PC-9 (cell line): ENCODE measurements at regions not wholly inside any gene's neighbourhood (a gene's known extent, or its start where the extent isn't known, plus 50 kb on each side); places are given as distances from the start of the nearest gene placed in this dataset.

Experiments
- BruUV-seq: library from RNA; stranded (reverse); fragments of 400-500 nt; replicated peaks from 2 replicates; lab custom pipeline; 2021; lab: Mats Ljungman, UMichigan
- CTCF ChIA-PET: fragments of 300-600 bp; sonication (Branson Sonifier 250); formaldehyde crosslinking; loops from one replicate; lab custom pipeline; 2022; ENCODE audit warnings: antibody characterized with exemption; lab: Charles Lee
- POLR2A ChIA-PET: fragments of 300-600 bp; sonication (Branson Sonifier 250); formaldehyde crosslinking; loops from one replicate; lab custom pipeline; 2022; ENCODE audit warnings: antibody characterized with exemption; ENCODE audit not compliant: unreplicated experiment; lab: Charles Lee
- DNase-seq, 2 experiments: peaks; one replicate each; pipeline versions ENCODE4 v3.0.0 to v3.0.0-alpha.2; 2015 to 2022; ENCODE audit warnings: mixed read lengths in 1 of 2
- H2AFZ ChIP-seq: fragments of 200-600 bp; sonication (generic); 2 replicates; pipeline ENCODE4 v1.8.1; 2017; ENCODE audit warnings: antibody characterized with exemption
- H3F3A ChIP-seq: fragments of 200-600 bp; sonication (generic); 2 replicates; pipeline ENCODE4 v1.8.1; 2017; ENCODE audit warnings: antibody characterized with exemption, mild to moderate bottlenecking, low read depth; ENCODE audit not compliant: insufficient read depth
- H3K27ac ChIP-seq: fragments of 200-600 bp; sonication (generic); 2 replicates; pipeline ENCODE4 v1.6.1; 2016; ENCODE audit warnings: mixed run types
- H3K27me3 ChIP-seq: fragments of 200-600 bp; sonication (generic); 2 replicates; pipeline ENCODE4 v1.6.1; 2016; ENCODE audit warnings: low read depth, mixed run types; ENCODE audit not compliant: insufficient read depth
- H3K36me3 ChIP-seq: fragments of 200-600 bp; sonication (generic); 2 replicates; pipeline ENCODE4 v1.6.1; 2016; ENCODE audit warnings: low read depth, mixed run types
- H3K4me1 ChIP-seq: fragments of 200-600 bp; sonication (generic); replicated peaks from 2 replicates; pipeline ENCODE4 v1.6.1; 2016; ENCODE audit warnings: mixed run types; ENCODE audit not compliant: insufficient read depth
- H3K4me2 ChIP-seq: fragments of 200-600 bp; sonication (generic); 2 replicates; pipeline ENCODE4 v1.6.1; 2017; ENCODE audit warnings: mixed run types
- H3K4me3 ChIP-seq: fragments of 200-600 bp; sonication (generic); 2 replicates; pipeline ENCODE4 v1.6.1; 2016; ENCODE audit warnings: mixed run types
- H3K79me2 ChIP-seq: fragments of 200-600 bp; sonication (generic); 2 replicates; pipeline ENCODE4 v1.6.1; 2017; ENCODE audit warnings: low read depth, mixed run types
- H3K9me2 ChIP-seq: fragments of 200-600 bp; sonication (generic); 2 replicates; pipeline ENCODE4 v1.8.1; 2017; ENCODE audit warnings: mild to moderate bottlenecking; ENCODE audit not compliant: insufficient read depth
- H3K9me3 ChIP-seq: fragments of 200-600 bp; sonication (generic); 2 replicates; pipeline ENCODE4 v1.8.1; 2016; ENCODE audit warnings: low read depth; ENCODE audit not compliant: insufficient read depth
- H4K20me1 ChIP-seq: fragments of 200-600 bp; sonication (generic); 2 replicates; pipeline ENCODE4 v1.8.1; 2017; ENCODE audit not compliant: insufficient read depth
- EZH2 ChIP-seq: fragments of 200-600 bp; sonication (generic); IDR thresholded peaks from 2 replicates; pipeline ENCODE4 v1.8.0; 2017; ENCODE audit warnings: antibody characterized with exemption, low read depth
- intact Hi-C: fragments of 100-400 bp; cut with micrococcal nuclease; formaldehyde crosslinking; loops from one replicate; pipeline ENCODE4 v1.10.0; 2022; ENCODE audit not compliant: unreplicated experiment
- TF ChIP-seq, protein P1 (sequence below): fragments of 200-600 bp; sonication (generic); conservative IDR thresholded peaks from 2 replicates; pipeline ENCODE4 v1.6.1; 2017; ENCODE audit warnings: mixed run types, antibody characterized with exemption, mild to moderate bottlenecking, moderate library complexity

DNA sequence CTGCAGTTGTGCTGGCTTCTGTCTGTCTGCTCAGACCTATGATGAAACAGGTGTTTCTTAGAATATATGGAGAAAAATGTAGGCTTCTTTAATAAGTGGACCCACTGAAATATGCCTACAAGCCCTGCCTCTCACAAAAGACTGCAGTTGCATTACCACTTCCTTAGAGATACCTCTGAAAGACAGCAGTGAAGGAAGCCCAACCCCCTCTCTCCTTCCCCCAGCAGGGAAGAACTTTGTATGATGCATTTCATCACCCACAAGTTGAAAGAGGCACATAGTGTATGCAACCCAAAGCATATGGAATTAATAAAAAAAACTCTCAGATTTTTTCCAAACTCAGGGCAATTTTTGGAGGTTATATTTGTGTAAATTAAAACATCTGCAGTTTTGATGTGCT is 916.7 kb downstream of the TECRL start:
- no peak overlapping the region for H2AFZ ChIP-seq
- POLR2A ChIA-PET, result no interaction called here

DNA sequence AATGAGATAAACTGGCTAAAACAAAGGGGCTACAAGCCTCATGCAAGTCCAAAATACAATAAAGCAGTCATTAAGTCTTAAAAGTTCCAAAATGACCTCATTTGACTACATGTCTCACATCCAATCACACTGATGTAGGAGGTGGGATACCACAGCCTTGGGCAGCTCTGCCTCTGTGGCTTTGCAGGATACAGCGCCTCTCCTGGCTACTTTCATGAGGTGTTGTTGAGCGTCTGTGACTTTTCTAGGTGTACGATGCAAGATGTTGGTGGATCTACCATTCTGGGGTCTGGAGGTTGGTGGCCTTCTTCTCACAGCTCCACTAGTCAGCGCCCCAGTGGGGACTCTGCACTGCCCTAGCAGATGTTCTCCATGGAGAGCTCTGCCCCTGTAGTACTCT is 944.9 kb downstream of the TECRL start:
- ChIA-PET POLR2A (no interaction called here), CTCF (no interaction called here)
- TF ChIP-seq EZH2, result no peak
- TF ChIP-seq, protein P1, sequence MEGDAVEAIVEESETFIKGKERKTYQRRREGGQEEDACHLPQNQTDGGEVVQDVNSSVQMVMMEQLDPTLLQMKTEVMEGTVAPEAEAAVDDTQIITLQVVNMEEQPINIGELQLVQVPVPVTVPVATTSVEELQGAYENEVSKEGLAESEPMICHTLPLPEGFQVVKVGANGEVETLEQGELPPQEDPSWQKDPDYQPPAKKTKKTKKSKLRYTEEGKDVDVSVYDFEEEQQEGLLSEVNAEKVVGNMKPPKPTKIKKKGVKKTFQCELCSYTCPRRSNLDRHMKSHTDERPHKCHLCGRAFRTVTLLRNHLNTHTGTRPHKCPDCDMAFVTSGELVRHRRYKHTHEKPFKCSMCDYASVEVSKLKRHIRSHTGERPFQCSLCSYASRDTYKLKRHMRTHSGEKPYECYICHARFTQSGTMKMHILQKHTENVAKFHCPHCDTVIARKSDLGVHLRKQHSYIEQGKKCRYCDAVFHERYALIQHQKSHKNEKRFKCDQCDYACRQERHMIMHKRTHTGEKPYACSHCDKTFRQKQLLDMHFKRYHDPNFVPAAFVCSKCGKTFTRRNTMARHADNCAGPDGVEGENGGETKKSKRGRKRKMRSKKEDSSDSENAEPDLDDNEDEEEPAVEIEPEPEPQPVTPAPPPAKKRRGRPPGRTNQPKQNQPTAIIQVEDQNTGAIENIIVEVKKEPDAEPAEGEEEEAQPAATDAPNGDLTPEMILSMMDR, result no peak
- no peaks in the 10 kb centered on the region for H3K4me1 ChIP-seq
- no peak for DNase-seq
- H3K27me3 ChIP-seq, result no peaks in the 10 kb centered on the region
- H3K9me3 ChIP-seq, result no peaks in the 10 kb centered on the region
- H2AFZ ChIP-seq, result no peak overlapping the region
- intact Hi-C loops, result no loop called here
- H3K4me2 ChIP-seq, result no peak overlapping the region
- H4K20me1 ChIP-seq, result no peaks in the 10 kb centered on the region
- no peaks in the 10 kb centered on the region for H3F3A ChIP-seq
- 0 out of 2 replicates have a peak, but pooled peaks cover 6% of the 10 kb centered on the region for H3K9me2 ChIP-seq
- H3K4me3 ChIP-seq, result no peak overlapping the region
- H3K36me3 ChIP-seq, result no peaks in the 10 kb centered on the region
- no peak overlapping the region for H3K27ac ChIP-seq
- BruUV-seq, result no TSS peak
- no peaks in the 10 kb centered on the region for H3K79me2 ChIP-seq

More for the DNA sequence above, 916.7 kb downstream of the TECRL start:
- TF ChIP-seq, protein P1, result no peak
- no peak for TF ChIP-seq EZH2
- no peak overlapping the region for H3K4me2 ChIP-seq
- no peak overlapping the region for H3K27ac ChIP-seq
- no peak overlapping the region for H3K4me3 ChIP-seq
- no peaks in the 10 kb centered on the region for H4K20me1 ChIP-seq
- BruUV-seq, result no TSS peak
- H3F3A ChIP-seq, result no peaks in the 10 kb centered on the region
- intact Hi-C loops, result no loop called here
- no peak for DNase-seq
- H3K9me2 ChIP-seq, result no peaks in the 10 kb centered on the region
- no peaks in the 10 kb centered on the region for H3K36me3 ChIP-seq
- no peaks in the 10 kb centered on the region for H3K27me3 ChIP-seq
- CTCF ChIA-PET, result no interaction called here
- no peaks in the 10 kb centered on the region for H3K4me1 ChIP-seq
- no peaks in the 10 kb centered on the region for H3K9me3 ChIP-seq
- H3K79me2 ChIP-seq, result no peaks in the 10 kb centered on the region

DNA sequence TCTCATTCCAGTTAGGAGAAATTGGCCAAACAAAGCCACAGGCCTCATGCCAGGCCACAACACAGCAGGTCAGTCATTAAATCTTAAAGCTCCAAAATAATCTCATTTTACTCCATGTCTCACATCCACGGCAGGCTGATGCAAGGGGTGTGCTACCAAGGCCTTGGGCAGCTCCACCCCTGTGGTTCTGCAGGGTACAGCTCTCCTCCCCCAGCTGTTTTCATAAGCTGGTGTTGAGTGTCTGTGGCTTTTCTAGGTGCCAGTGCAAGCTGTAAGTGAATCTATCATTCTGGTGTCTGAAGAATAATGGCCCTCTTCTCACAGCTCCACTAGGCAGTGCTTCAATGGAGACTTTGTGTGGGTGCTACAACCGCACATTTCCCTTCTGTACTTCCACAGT is 949.2 kb downstream of the TECRL start:
- intact Hi-C loops, result no loop called here
- no peak for DNase-seq
- no peaks in the 10 kb centered on the region for H3K36me3 ChIP-seq
- H3K27me3 ChIP-seq, result no peaks in the 10 kb centered on the region
- H4K20me1 ChIP-seq, result no peaks in the 10 kb centered on the region
- no TSS peak for BruUV-seq
- ChIA-PET POLR2A (no interaction called here), CTCF (no interaction called here)
- H3K4me3 ChIP-seq, result no peak overlapping the region
- no peaks in the 10 kb centered on the region for H3F3A ChIP-seq
- TF ChIP-seq EZH2, result no peak
- TF ChIP-seq, protein P1, result no peak
- 0 out of 2 replicates have a peak, but pooled peaks cover 6% of the 10 kb centered on the region for H3K9me2 ChIP-seq
- no peak overlapping the region for H3K27ac ChIP-seq
- no peaks in the 10 kb centered on the region for H3K79me2 ChIP-seq
- no peaks in the 10 kb centered on the region for H3K4me1 ChIP-seq
- H2AFZ ChIP-seq, result no peak overlapping the region
- no peaks in the 10 kb centered on the region for H3K9me3 ChIP-seq
- no peak overlapping the region for H3K4me2 ChIP-seq
